KMS-11 (cell line): ENCODE measurements at regions not wholly inside any gene's neighbourhood (a gene's known extent, or its start where the extent isn't known, plus 50 kb on each side); places are given as distances from the start of the nearest gene placed in this dataset.
"Not testable (repeated sequence)": the region's sequence is repeated elsewhere in the genome, so short reads cannot be mapped to it uniquely, and the experiment has no call there.

Experiments used
- H2AFZ ChIP-seq: fragments of 200-600 bp; sonication (generic); 2 replicates; pipeline ENCODE4 v1.6.1; 2016; ENCODE audit warnings: antibody characterized with exemption, mixed run types, low read depth
- H3K27ac ChIP-seq: fragments of 200-600 bp; sonication (generic); 2 replicates; pipeline ENCODE4 v1.6.1; 2016; ENCODE audit warnings: mild to moderate bottlenecking, mixed run types
- H3K27me3 ChIP-seq: fragments of 200-600 bp; sonication (generic); 2 replicates; pipeline ENCODE4 v1.6.1; 2017; ENCODE audit warnings: mild to moderate bottlenecking, low read depth, mixed run types, moderate library complexity; ENCODE audit not compliant: insufficient read depth
- H3K36me3 ChIP-seq: fragments of 200-600 bp; sonication (generic); 2 replicates; pipeline ENCODE4 v1.6.1; 2017; ENCODE audit warnings: mild to moderate bottlenecking, mixed run types; ENCODE audit not compliant: insufficient read depth
- H3K4me1 ChIP-seq: fragments of 200-600 bp; sonication (generic); 2 replicates; pipeline ENCODE4 v1.6.1; 2016; ENCODE audit warnings: mild to moderate bottlenecking, low read depth, mixed run types; ENCODE audit not compliant: poor library complexity, severe bottlenecking
- H3K4me2 ChIP-seq: fragments of 200-600 bp; sonication (generic); 2 replicates; pipeline ENCODE4 v1.7.0; 2016; ENCODE audit warnings: mild to moderate bottlenecking, mixed run types
- H3K4me3 ChIP-seq: fragments of 200-600 bp; sonication (generic); IDR thresholded peaks from 2 replicates; pipeline ENCODE4 v1.6.1; 2017; ENCODE audit warnings: low read depth, low read length, mixed read lengths; ENCODE audit not compliant: insufficient read depth
- H3K79me2 ChIP-seq: fragments of 200-600 bp; sonication (generic); 2 replicates; pipeline ENCODE4 v1.6.1; 2016; ENCODE audit warnings: low read depth, mixed run types; ENCODE audit not compliant: insufficient read depth
- H3K9ac ChIP-seq: fragments of 200-600 bp; sonication (generic); 2 replicates; pipeline ENCODE4 v1.6.1; 2016; ENCODE audit warnings: mild to moderate bottlenecking, mixed run types
- H4K20me1 ChIP-seq: fragments of 200-600 bp; sonication (generic); 2 replicates; pipeline ENCODE4 v1.6.1; 2016; ENCODE audit warnings: mild to moderate bottlenecking, mixed run types; ENCODE audit not compliant: insufficient read depth
- TF ChIP-seq, protein P1 (sequence below): fragments of 200-600 bp; sonication (generic); conservative IDR thresholded peaks from 2 replicates; pipeline ENCODE4 v1.6.1; 2017; ENCODE audit warnings: low read depth, mild to moderate bottlenecking, antibody characterized with exemption, low read length, moderate library complexity, mixed read lengths

- Histone ChIP-seq H3K27me3 (no peaks in the 10 kb centered on the region), H3K27ac (no peak overlapping the region), H3K4me3 (no peak overlapping the region), H2AFZ (no peak overlapping the region), H3K9ac (no peak overlapping the region), H3K4me2 (no peak overlapping the region), H4K20me1 (no peaks in the 10 kb centered on the region), H3K4me1 (no peaks in the 10 kb centered on the region), H3K79me2 (no peaks in the 10 kb centered on the region), H3K36me3 (no peaks in the 10 kb centered on the region)
- TF ChIP-seq, protein P1, sequence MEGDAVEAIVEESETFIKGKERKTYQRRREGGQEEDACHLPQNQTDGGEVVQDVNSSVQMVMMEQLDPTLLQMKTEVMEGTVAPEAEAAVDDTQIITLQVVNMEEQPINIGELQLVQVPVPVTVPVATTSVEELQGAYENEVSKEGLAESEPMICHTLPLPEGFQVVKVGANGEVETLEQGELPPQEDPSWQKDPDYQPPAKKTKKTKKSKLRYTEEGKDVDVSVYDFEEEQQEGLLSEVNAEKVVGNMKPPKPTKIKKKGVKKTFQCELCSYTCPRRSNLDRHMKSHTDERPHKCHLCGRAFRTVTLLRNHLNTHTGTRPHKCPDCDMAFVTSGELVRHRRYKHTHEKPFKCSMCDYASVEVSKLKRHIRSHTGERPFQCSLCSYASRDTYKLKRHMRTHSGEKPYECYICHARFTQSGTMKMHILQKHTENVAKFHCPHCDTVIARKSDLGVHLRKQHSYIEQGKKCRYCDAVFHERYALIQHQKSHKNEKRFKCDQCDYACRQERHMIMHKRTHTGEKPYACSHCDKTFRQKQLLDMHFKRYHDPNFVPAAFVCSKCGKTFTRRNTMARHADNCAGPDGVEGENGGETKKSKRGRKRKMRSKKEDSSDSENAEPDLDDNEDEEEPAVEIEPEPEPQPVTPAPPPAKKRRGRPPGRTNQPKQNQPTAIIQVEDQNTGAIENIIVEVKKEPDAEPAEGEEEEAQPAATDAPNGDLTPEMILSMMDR: no peak
Measured at GRCh38 chr6:62993951-62994350, 217.3 kb upstream of the FKBP1C start.

DNA sequence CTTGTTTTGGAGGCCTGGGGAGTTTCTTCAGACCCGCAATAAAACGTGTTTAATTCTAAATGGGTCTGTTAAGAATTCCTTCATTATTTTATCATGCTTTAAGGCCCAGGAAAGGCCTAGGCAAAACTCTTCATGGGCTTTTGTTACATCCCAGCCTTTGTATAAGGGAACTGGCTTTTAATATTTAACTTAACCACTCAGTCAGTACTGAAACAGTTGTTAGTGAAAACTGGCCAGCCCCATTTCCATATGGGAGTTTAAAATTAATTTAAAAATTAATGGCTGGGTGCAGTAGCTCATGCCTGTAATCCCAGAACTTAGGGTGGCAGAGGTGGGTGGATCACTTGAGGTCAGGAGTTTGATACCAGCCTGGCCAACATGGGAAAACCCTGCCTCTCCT lies 213.2 kb upstream of the FKBP1C start:
- no peaks in the 10 kb centered on the region for H3K36me3 ChIP-seq
- H3K4me2 ChIP-seq: no peak overlapping the region
- TF ChIP-seq, protein P1: no peak
- H3K27me3 ChIP-seq: no peaks in the 10 kb centered on the region
- no peak overlapping the region for H3K27ac ChIP-seq
- H2AFZ ChIP-seq: no peak overlapping the region
- no peak overlapping the region for H3K9ac ChIP-seq
- H3K79me2 ChIP-seq: no peaks in the 10 kb centered on the region
- H4K20me1 ChIP-seq: no peaks in the 10 kb centered on the region
- no peak overlapping the region for H3K4me3 ChIP-seq
- H3K4me1 ChIP-seq: no peaks in the 10 kb centered on the region

GRCh38 chr6:62999242-62999641 lies 212.0 kb upstream of the FKBP1C start:
- H3K36me3 ChIP-seq, H3K27ac ChIP-seq, H3K79me2 ChIP-seq, H3K27me3 ChIP-seq, H4K20me1 ChIP-seq, H3K4me2 ChIP-seq, H3K9ac ChIP-seq, H3K4me1 ChIP-seq, H3K4me3 ChIP-seq, H2AFZ ChIP-seq: not testable (repeated sequence)

GRCh38 chr6:62999796-63000195 lies 211.5 kb upstream of the FKBP1C start:
- no peak overlapping the region for H2AFZ ChIP-seq
- H4K20me1 ChIP-seq: no peaks in the 10 kb centered on the region
- H3K4me1 ChIP-seq: no peaks in the 10 kb centered on the region
- H3K4me3 ChIP-seq: no peak overlapping the region
- H3K27me3 ChIP-seq: no peaks in the 10 kb centered on the region
- H3K27ac ChIP-seq: no peak overlapping the region
- TF ChIP-seq, protein P1: no peak
- no peaks in the 10 kb centered on the region for H3K36me3 ChIP-seq
- H3K4me2 ChIP-seq: no peak overlapping the region
- no peaks in the 10 kb centered on the region for H3K79me2 ChIP-seq
- no peak overlapping the region for H3K9ac ChIP-seq

DNA sequence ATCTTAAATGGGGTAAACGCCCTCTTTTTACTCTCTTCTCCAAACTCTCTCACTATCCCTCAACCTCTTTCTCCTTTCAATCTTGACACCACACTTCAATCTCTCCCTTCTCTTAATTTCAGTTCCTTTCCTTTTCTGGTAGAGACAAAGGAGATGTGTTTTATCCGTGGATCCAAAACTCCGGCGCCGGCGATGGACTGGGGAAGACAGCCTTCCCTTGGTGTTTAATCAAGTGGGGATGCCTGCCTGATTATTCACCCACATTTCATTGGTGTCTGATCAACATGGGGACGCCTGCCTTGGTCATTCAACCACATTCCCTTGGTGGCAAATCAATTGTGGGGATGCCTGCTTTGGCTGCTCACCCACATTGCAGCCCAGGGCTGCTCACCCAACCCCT lies 205.3 kb upstream of the FKBP1C start:
- not testable (repeated sequence) for H4K20me1 ChIP-seq, H3K79me2 ChIP-seq, H2AFZ ChIP-seq, H3K9ac ChIP-seq, H3K4me1 ChIP-seq, H3K27ac ChIP-seq, H3K27me3 ChIP-seq, H3K36me3 ChIP-seq, H3K4me3 ChIP-seq, H3K4me2 ChIP-seq

GRCh38 chr6:63010962-63011361 lies 200.3 kb upstream of the FKBP1C start:
- not testable (repeated sequence) for H3K27me3 ChIP-seq, H3K27ac ChIP-seq, H3K79me2 ChIP-seq, H3K36me3 ChIP-seq, H3K4me1 ChIP-seq, H3K9ac ChIP-seq, H3K4me2 ChIP-seq, H3K4me3 ChIP-seq, H2AFZ ChIP-seq, H4K20me1 ChIP-seq
